ENCODE measurements at regions not wholly inside any gene's neighbourhood (a gene's known extent, or its start where the extent isn't known, plus 50 kb on each side); places are given as distances from the start of the nearest gene placed in this dataset.
"Not testable (repeated sequence)": the region's sequence is repeated elsewhere in the genome, so short reads cannot be mapped to it uniquely, and the experiment has no call there.

GRCh38 chr6:68069921-68070710, 565.0 kb upstream of the ADGRB3 start:
- no peak for DNase-seq (ENCODE audit: low spot score)

- DNase-seq (ENCODE audit: low spot score): no peak
Observed at GRCh38 chr6:68059899-68060298, 575.2 kb upstream of the ADGRB3 start.

- DNase-seq (ENCODE audit: low spot score): no peak
Observed at GRCh38 chr6:68059261-68059660, 575.8 kb upstream of the ADGRB3 start.

GRCh38 chr6:68056596-68056995, 578.5 kb upstream of the ADGRB3 start:
- DNase-seq (ENCODE audit: low spot score): not testable (repeated sequence)

- no peak for DNase-seq (ENCODE audit: low spot score)
Observed at GRCh38 chr6:68054756-68055155, 580.3 kb upstream of the ADGRB3 start.

GRCh38 chr6:68053805-68054373, 581.2 kb upstream of the ADGRB3 start:
- no peak for DNase-seq (ENCODE audit: low spot score)

- DNase-seq (ENCODE audit: low spot score): no peak
Observed at GRCh38 chr6:68052234-68052633, 582.8 kb upstream of the ADGRB3 start.

- DNase-seq (ENCODE audit: low spot score): no peak
Observed at GRCh38 chr6:68049562-68049961, 585.5 kb upstream of the ADGRB3 start.

- no peak for DNase-seq (ENCODE audit: low spot score)
Observed at GRCh38 chr6:68046756-68047155, 588.3 kb upstream of the ADGRB3 start.

- no peak for DNase-seq (ENCODE audit: low spot score)
Observed at GRCh38 chr6:68046302-68046701, 588.8 kb upstream of the ADGRB3 start.

GRCh38 chr6:68045193-68045592, 589.9 kb upstream of the ADGRB3 start:
- no peak for DNase-seq (ENCODE audit: low spot score)

GRCh38 chr6:68044264-68044663, 590.8 kb upstream of the ADGRB3 start:
- no peak for DNase-seq (ENCODE audit: low spot score)

GRCh38 chr6:68043122-68043398, 592.0 kb upstream of the ADGRB3 start:
- DNase-seq (ENCODE audit: low spot score): no peak

GRCh38 chr6:68042339-68043121, 592.6 kb upstream of the ADGRB3 start:
- DNase-seq (ENCODE audit: low spot score): no peak

GRCh38 chr6:68040780-68041179, 594.3 kb upstream of the ADGRB3 start:
- DNase-seq (ENCODE audit: low spot score): no peak

GRCh38 chr6:68040312-68040778, 594.7 kb upstream of the ADGRB3 start:
- DNase-seq (ENCODE audit: low spot score): no peak

- no peak for DNase-seq (ENCODE audit: low spot score)
Observed at GRCh38 chr6:68039641-68040311, 595.3 kb upstream of the ADGRB3 start.

- DNase-seq (ENCODE audit: low spot score): no peak
Observed at GRCh38 chr6:68038815-68039408, 596.2 kb upstream of the ADGRB3 start.

- DNase-seq (ENCODE audit: low spot score): no peak
Observed at GRCh38 chr6:68032217-68032616, 602.9 kb upstream of the ADGRB3 start.

GRCh38 chr6:68031054-68031453, 604.0 kb upstream of the ADGRB3 start:
- no peak for DNase-seq (ENCODE audit: low spot score)

- DNase-seq (ENCODE audit: low spot score): no peak
Observed at GRCh38 chr6:68026483-68026882, 608.6 kb upstream of the ADGRB3 start.

- DNase-seq (ENCODE audit: low spot score): no peak
Observed at GRCh38 chr6:68025764-68026163, 609.3 kb upstream of the ADGRB3 start.
